Prostate gland (tissue), 2 donors: ENCODE measurements at regions not wholly inside any gene's neighbourhood (a gene's known extent, or its start where the extent isn't known, plus 50 kb on each side); places are given as distances from the start of the nearest gene placed in this dataset.

Experiments used
- DNase-seq: peaks from one replicate; pipeline ENCODE4 v3.0.0-alpha.2; 2019; ENCODE audit warnings: low spot score
- H3K27ac ChIP-seq, 2 donors: fragments of 200-600 bp; sonication (generic); 2 replicates each; pipeline ENCODE4 v1.5.1; 2017 to 2019
- H3K27me3 ChIP-seq: fragments of 200-600 bp; sonication (generic); replicated peaks from 2 replicates; pipeline ENCODE4 v1.5.1; 2019; ENCODE audit not compliant: insufficient read depth
- H3K36me3 ChIP-seq, 2 donors: fragments of 200-600 bp; sonication (generic); 1 replicate in 1 of 2; 2 replicates in 1 of 2; pipeline versions ENCODE4 v1.5.1 to v1.8.1; 2017 to 2019
- H3K4me1 ChIP-seq: fragments of 200-600 bp; sonication (generic); replicated peaks from 2 replicates; pipeline ENCODE4 v1.5.1; 2019
- H3K4me3 ChIP-seq, 2 donors: fragments of 200-600 bp; sonication (generic); 2 replicates each; pipeline ENCODE4 v1.5.1; 2017 to 2019
- H3K9me3 ChIP-seq: fragments of 200-600 bp; sonication (generic); 2 replicates; pipeline ENCODE4 v1.5.1; 2017
- POLR2A ChIP-seq: fragments of 450-650 bp; IDR thresholded peaks from one replicate; pipeline ENCODE4 v1.6.1; 2016; ENCODE audit warnings: antibody characterized with exemption, mild to moderate bottlenecking
- POLR2AphosphoS5 ChIP-seq: sonication (generic); formaldehyde crosslinking; IDR thresholded peaks from one replicate; pipeline ENCODE4 v1.6.1; 2017; ENCODE audit warnings: antibody characterized with exemption
- WGBS: methylation state at CpG from one replicate; pipeline ENCODE4 v1.1.5; 2018; 5-methylcytosine and 5-hydroxymethylcytosine counted together
- intact Hi-C: fragments of 100-400 bp; cut with DNase I; formaldehyde crosslinking; loops from one replicate; pipeline ENCODE4 v1.14.2; 2022
- TF ChIP-seq, protein P1 (sequence below), 4 experiments: fragments of 200-600 bp in 2 of 4; fragments of 450-650 bp in 2 of 4; sonication (generic) in 2 of 4; IDR thresholded peaks; 1 replicate in 3 of 4; 2 replicates in 1 of 4; pipeline ENCODE4 v1.5.1; 2016 to 2019; ENCODE audit warnings: antibody characterized with exemption in 4 of 4, mild to moderate bottlenecking in 2 of 4, moderate library complexity in 2 of 4

DNA sequence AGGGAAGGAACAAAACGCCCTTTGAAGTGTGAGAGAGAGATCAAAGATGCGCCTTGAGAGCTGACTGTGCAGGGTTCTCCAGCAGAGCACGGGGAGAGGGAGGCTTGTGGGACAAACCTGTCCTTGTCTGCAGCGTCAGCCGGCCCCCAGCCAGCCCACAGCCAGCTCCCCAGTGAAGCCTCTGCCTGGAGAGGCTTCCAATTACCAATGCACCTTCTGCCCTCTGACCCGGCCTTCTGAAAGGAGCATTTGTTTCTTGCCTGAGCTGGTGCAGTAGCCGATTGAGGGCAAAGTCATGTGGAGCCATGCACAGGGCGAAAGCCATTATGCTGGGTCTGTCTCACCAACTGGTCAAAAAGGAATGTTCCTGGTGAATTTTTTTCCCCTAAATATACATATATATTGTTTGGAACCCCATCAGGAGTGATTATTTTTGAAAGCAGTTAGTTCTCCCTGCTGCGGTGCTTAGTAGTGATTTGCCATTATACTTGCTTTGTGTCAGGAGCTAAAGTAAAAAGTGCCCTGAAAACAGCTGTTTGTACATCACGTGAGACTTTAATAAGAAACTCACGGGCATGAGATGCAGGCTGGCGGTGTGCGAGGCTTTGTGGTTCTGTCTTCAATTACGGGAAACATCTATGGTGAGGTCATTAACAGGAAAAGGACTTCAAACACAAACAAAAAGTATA lies 268.6 kb downstream of the KLF6 start:
- TF ChIP-seq, protein P1, sequence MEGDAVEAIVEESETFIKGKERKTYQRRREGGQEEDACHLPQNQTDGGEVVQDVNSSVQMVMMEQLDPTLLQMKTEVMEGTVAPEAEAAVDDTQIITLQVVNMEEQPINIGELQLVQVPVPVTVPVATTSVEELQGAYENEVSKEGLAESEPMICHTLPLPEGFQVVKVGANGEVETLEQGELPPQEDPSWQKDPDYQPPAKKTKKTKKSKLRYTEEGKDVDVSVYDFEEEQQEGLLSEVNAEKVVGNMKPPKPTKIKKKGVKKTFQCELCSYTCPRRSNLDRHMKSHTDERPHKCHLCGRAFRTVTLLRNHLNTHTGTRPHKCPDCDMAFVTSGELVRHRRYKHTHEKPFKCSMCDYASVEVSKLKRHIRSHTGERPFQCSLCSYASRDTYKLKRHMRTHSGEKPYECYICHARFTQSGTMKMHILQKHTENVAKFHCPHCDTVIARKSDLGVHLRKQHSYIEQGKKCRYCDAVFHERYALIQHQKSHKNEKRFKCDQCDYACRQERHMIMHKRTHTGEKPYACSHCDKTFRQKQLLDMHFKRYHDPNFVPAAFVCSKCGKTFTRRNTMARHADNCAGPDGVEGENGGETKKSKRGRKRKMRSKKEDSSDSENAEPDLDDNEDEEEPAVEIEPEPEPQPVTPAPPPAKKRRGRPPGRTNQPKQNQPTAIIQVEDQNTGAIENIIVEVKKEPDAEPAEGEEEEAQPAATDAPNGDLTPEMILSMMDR (IDR thresholded peaks at IDR 0.05), result no peak
- TF ChIP-seq POLR2AphosphoS5 (no peak), POLR2A (no peak)
- Histone ChIP-seq H3K36me3 (no peaks in the 10 kb centered on the region), H3K9me3 (no peaks in the 10 kb centered on the region), H3K4me3 (no peak overlapping the region), H3K27me3 (no peaks in the 10 kb centered on the region), H3K27ac (no peak overlapping the region), H3K4me1 (no peaks in the 10 kb centered on the region)
- no peak for DNase-seq
- intact Hi-C loops, result no loop called here
- WGBS, result 77% methylated on average over 14 of the region's 14 CpGs

DNA sequence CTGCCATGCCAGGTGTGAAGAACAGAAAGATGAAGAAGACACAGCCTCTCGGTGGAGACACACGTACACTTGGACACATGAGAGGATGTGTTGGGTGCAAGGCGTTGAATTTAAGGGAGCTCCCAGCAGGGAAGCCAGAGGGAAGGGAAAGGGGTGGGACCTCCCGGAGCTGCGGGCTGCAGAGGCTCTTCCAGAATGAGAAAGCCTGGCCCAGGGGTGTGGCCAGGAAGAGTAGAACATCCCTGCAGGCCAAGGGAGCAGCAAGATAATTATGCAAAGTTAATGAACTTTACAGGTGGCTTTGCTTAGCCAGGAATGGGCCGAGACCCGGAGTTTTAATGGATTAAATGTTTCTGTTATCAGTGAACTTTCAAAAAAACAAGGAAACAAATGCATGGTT lies 270.3 kb downstream of the KLF6 start:
- no peak overlapping the region for H3K4me3 ChIP-seq
- 77% methylated on average over 7 of the region's 7 CpGs for WGBS
- TF ChIP-seq, protein P1 (IDR thresholded peaks at IDR 0.05), result no peak
- TF ChIP-seq POLR2AphosphoS5 (no peak), POLR2A (no peak)

DNA sequence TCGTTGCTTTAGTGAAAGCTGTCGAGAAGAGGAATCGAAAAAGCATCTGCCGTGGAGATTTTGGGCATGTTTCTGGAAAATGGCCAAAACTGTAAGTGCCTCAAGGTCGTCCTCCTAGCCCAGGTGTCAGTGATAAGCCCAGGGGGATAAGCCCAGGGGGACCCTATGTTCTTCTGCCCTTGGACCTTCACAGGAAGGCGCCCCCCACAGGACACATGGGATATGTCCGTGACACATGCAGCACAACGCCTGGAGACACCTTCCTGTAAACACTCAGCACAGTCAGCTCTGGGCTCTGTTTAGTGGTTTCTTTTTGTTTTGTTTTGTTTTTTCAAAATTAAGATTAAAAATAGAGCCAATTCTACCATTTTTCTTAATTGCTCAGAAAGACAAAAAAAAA lies 272.7 kb downstream of the KLF6 start:
- intact Hi-C loops, result no loop called here
- 76% methylated on average over 8 of the region's 8 CpGs for WGBS
- H3K27ac ChIP-seq, result no peak overlapping the region
- no peak overlapping the region for H3K4me3 ChIP-seq
- H3K9me3 ChIP-seq, result no peaks in the 10 kb centered on the region
- TF ChIP-seq POLR2AphosphoS5 (no peak), POLR2A (no peak)
- TF ChIP-seq, protein P1 (IDR thresholded peaks at IDR 0.05), result no peak
- H3K4me1 ChIP-seq, result no peaks in the 10 kb centered on the region
- no peak for DNase-seq
- H3K27me3 ChIP-seq, result no peaks in the 10 kb centered on the region
- no peaks in the 10 kb centered on the region for H3K36me3 ChIP-seq

More for the DNA sequence above, 270.3 kb downstream of the KLF6 start:
- intact Hi-C loops, result no loop called here
- H3K9me3 ChIP-seq, result no peaks in the 10 kb centered on the region
- no peaks in the 10 kb centered on the region for H3K4me1 ChIP-seq
- no peak for DNase-seq
- H3K27ac ChIP-seq, result no peak overlapping the region
- no peaks in the 10 kb centered on the region for H3K27me3 ChIP-seq
- no peaks in the 10 kb centered on the region for H3K36me3 ChIP-seq

DNA sequence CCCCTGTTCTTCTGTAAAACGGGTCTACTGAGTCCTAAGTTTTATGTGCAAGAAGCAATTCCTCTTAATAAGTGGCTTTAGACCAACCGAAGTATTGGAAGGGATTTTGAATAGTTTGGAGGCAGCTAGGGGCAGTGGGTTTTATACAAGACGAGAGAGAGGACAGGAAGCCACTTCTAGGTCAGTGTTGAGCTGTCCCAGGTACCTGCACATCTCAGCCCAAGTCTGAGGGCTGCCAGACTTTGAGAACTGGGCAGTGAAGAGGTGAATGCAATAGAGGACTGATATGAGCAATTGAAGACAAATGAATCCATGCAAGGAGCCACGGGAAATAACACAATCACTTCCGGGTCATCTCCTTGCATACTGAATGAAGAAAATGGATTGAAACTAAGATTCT lies 273.5 kb downstream of the KLF6 start:
- Histone ChIP-seq H3K9me3 (no peaks in the 10 kb centered on the region), H3K4me1 (no peaks in the 10 kb centered on the region), H3K36me3 (no peaks in the 10 kb centered on the region), H3K27me3 (no peaks in the 10 kb centered on the region), H3K4me3 (no peak overlapping the region), H3K27ac (no peak overlapping the region)
- 73% methylated on average over 5 of the region's 5 CpGs for WGBS
- intact Hi-C loops, result no loop called here
- DNase-seq, result no peak
- TF ChIP-seq, protein P1 (IDR thresholded peaks at IDR 0.05), result no peak
- TF ChIP-seq POLR2AphosphoS5 (no peak), POLR2A (no peak)

DNA sequence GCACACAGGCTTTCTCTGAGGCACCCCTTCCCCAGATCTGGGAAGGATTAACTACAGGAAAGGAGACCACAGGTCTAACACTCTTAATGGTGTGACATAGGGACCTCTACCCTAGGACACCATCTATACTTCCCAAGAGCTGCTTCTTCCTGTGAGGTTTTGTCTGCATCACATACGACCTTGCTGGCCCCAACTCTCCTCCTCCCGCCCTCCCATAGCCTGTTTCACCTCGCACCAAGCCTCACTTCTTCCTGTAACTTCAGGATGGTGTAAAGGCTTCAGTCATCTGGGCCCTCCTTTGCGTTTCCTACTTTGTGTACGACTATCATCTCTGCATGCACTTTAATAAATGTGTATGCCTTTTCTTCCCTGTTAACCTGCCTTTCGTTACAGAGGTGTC lies 274.3 kb downstream of the KLF6 start:
- TF ChIP-seq POLR2A, result no peak
- TF ChIP-seq, protein P1 (IDR thresholded peaks at IDR 0.05), result no peak
- no peak for TF ChIP-seq POLR2AphosphoS5
- DNase-seq, result no peak
- no peak overlapping the region for H3K4me3 ChIP-seq
- no peaks in the 10 kb centered on the region for H3K4me1 ChIP-seq
- no peaks in the 10 kb centered on the region for H3K36me3 ChIP-seq
- no peaks in the 10 kb centered on the region for H3K9me3 ChIP-seq
- no peak overlapping the region for H3K27ac ChIP-seq
- 78% methylated on average over 6 of the region's 6 CpGs for WGBS
- H3K27me3 ChIP-seq, result no peaks in the 10 kb centered on the region
- intact Hi-C loops, result no loop called here
